ENCODE measurements at regions not wholly inside any gene's neighbourhood (a gene's known extent, or its start where the extent isn't known, plus 50 kb on each side); places are given as distances from the start of the nearest gene placed in this dataset.

GRCh38 chr3:132248490-132248889 lies 68.7 kb upstream of the ACP3 start:
- Histone ChIP-seq H3K79me2 (ENCODE audit: control insufficient read depth, insufficient read depth, low read length) (no peaks in the 10 kb centered on the region), H2BK5ac (ENCODE audit: low read length) (no peak overlapping the region), H4K8ac (ENCODE audit: low read depth, low read length) (no peak overlapping the region), H3K27ac (ENCODE audit: low read depth, low read length) (no peak overlapping the region), H3K4me2 (ENCODE audit: low read length) (no peak overlapping the region), H3K56ac (ENCODE audit: low read length) (no peak overlapping the region), H3K4me1 (ENCODE audit: control insufficient read depth, low read depth, low read length) (no peaks in the 10 kb centered on the region), H3K18ac (ENCODE audit: low read length) (no peak overlapping the region), H2AK5ac (ENCODE audit: low read length) (no peak overlapping the region), H3K27me3 (ENCODE audit: insufficient read depth, low read length, poor library complexity) (no peaks in the 10 kb centered on the region), H3K36me3 (ENCODE audit: control insufficient read depth, insufficient read depth, low read length) (no peaks in the 10 kb centered on the region), H3K4me3 (ENCODE audit: low read length) (no peak overlapping the region), H3K79me1 (ENCODE audit: low read length) (no peaks in the 10 kb centered on the region), H2BK120ac (ENCODE audit: low read depth, low read length) (no peak overlapping the region), H3K4ac (ENCODE audit: low read depth, low read length) (no peak overlapping the region), H4K5ac (ENCODE audit: low read length) (no peak overlapping the region), H3K23ac (ENCODE audit: low read length) (no peak overlapping the region), H2BK15ac (replicated peaks; ENCODE audit: low read depth) (no peak overlapping the region), H3K9ac (ENCODE audit: low read length) (no peak overlapping the region)
- WGBS (ENCODE audit: extremely low coverage, insufficient coverage, low lambda C conversion rate), result no CpG with 5 or more reads among the region's 1 CpG
- no peak for DNase-seq

- WGBS (ENCODE audit: extremely low coverage, insufficient coverage, low lambda C conversion rate), result no CpG with 5 or more reads among the region's 4 CpGs
- no peak overlapping the region for H4K8ac ChIP-seq (ENCODE audit: low read depth, low read length)
- H3K27ac ChIP-seq (ENCODE audit: low read depth, low read length), result no peak overlapping the region
- no peak overlapping the region for H3K18ac ChIP-seq (ENCODE audit: low read length)
- no peak overlapping the region for H3K56ac ChIP-seq (ENCODE audit: low read length)
- H3K4ac ChIP-seq (ENCODE audit: low read depth, low read length), result no peak overlapping the region
- no peaks in the 10 kb centered on the region for H3K79me2 ChIP-seq (ENCODE audit: control insufficient read depth, insufficient read depth, low read length)
- no peak overlapping the region for H2BK5ac ChIP-seq (ENCODE audit: low read length)
- no peak overlapping the region for H2BK120ac ChIP-seq (ENCODE audit: low read depth, low read length)
- H3K9ac ChIP-seq (ENCODE audit: low read length), result no peak overlapping the region
- H3K36me3 ChIP-seq (ENCODE audit: control insufficient read depth, insufficient read depth, low read length), result no peaks in the 10 kb centered on the region
- H3K4me3 ChIP-seq (ENCODE audit: low read length), result no peak overlapping the region
- peak; percentile 74 for DNase-seq
- H3K79me1 ChIP-seq (ENCODE audit: low read length), result no peaks in the 10 kb centered on the region
- no peak overlapping the region for H3K23ac ChIP-seq (ENCODE audit: low read length)
- no peak overlapping the region for H2AK5ac ChIP-seq (ENCODE audit: low read length)
- H3K4me1 ChIP-seq (ENCODE audit: control insufficient read depth, low read depth, low read length), result peaks cover 3% of the 10 kb centered on the region
- no peak overlapping the region for H3K4me2 ChIP-seq (ENCODE audit: low read length)
- H3K27me3 ChIP-seq (ENCODE audit: insufficient read depth, low read length, poor library complexity), result no peaks in the 10 kb centered on the region
- no peak overlapping the region for H2BK15ac ChIP-seq (replicated peaks; ENCODE audit: low read depth)
- no peak overlapping the region for H4K5ac ChIP-seq (ENCODE audit: low read length)
These were observed 63.8 kb upstream of the ACP3 start for GRCh38 chr3:132253262-132253878.

GRCh38 chr3:132254076-132254755 lies 63.0 kb upstream of the ACP3 start:
- no CpG with 5 or more reads among the region's 4 CpGs for WGBS (ENCODE audit: extremely low coverage, insufficient coverage, low lambda C conversion rate)
- Histone ChIP-seq H4K8ac (ENCODE audit: low read depth, low read length) (no peak overlapping the region), H3K4me2 (ENCODE audit: low read length) (no peak overlapping the region), H3K23ac (ENCODE audit: low read length) (no peak overlapping the region), H3K27ac (ENCODE audit: low read depth, low read length) (no peak overlapping the region), H2BK120ac (ENCODE audit: low read depth, low read length) (no peak overlapping the region), H2BK15ac (replicated peaks; ENCODE audit: low read depth) (no peak overlapping the region), H3K79me1 (ENCODE audit: low read length) (no peaks in the 10 kb centered on the region), H2AK5ac (ENCODE audit: low read length) (no peak overlapping the region), H3K9ac (ENCODE audit: low read length) (no peak overlapping the region), H3K27me3 (ENCODE audit: insufficient read depth, low read length, poor library complexity) (no peaks in the 10 kb centered on the region), H3K56ac (ENCODE audit: low read length) (no peak overlapping the region), H2BK5ac (ENCODE audit: low read length) (no peak overlapping the region), H3K18ac (ENCODE audit: low read length) (no peak overlapping the region), H3K36me3 (ENCODE audit: control insufficient read depth, insufficient read depth, low read length) (no peaks in the 10 kb centered on the region), H3K4me1 (ENCODE audit: control insufficient read depth, low read depth, low read length) (peaks cover 3% of the 10 kb centered on the region), H3K79me2 (ENCODE audit: control insufficient read depth, insufficient read depth, low read length) (no peaks in the 10 kb centered on the region), H3K4me3 (ENCODE audit: low read length) (no peak overlapping the region), H3K4ac (ENCODE audit: low read depth, low read length) (no peak overlapping the region), H4K5ac (ENCODE audit: low read length) (no peak overlapping the region)
- DNase-seq, result no peak

GRCh38 chr3:132255041-132255745 lies 62.0 kb upstream of the ACP3 start:
- no peak overlapping the region for H2BK5ac ChIP-seq (ENCODE audit: low read length)
- no peaks in the 10 kb centered on the region for H3K36me3 ChIP-seq (ENCODE audit: control insufficient read depth, insufficient read depth, low read length)
- H3K56ac ChIP-seq (ENCODE audit: low read length), result no peak overlapping the region
- H2BK15ac ChIP-seq (replicated peaks; ENCODE audit: low read depth), result no peak overlapping the region
- no peak overlapping the region for H3K4ac ChIP-seq (ENCODE audit: low read depth, low read length)
- no peak overlapping the region for H3K23ac ChIP-seq (ENCODE audit: low read length)
- H3K18ac ChIP-seq (ENCODE audit: low read length), result no peak overlapping the region
- H3K4me1 ChIP-seq (ENCODE audit: control insufficient read depth, low read depth, low read length), result peaks cover 3% of the 10 kb centered on the region
- no peak overlapping the region for H2AK5ac ChIP-seq (ENCODE audit: low read length)
- no CpG with 5 or more reads among the region's 5 CpGs for WGBS (ENCODE audit: extremely low coverage, insufficient coverage, low lambda C conversion rate)
- no peaks in the 10 kb centered on the region for H3K79me1 ChIP-seq (ENCODE audit: low read length)
- no peak overlapping the region for H2BK120ac ChIP-seq (ENCODE audit: low read depth, low read length)
- H4K5ac ChIP-seq (ENCODE audit: low read length), result no peak overlapping the region
- no peak overlapping the region for H3K4me2 ChIP-seq (ENCODE audit: low read length)
- DNase-seq, result peak; percentile 27
- H3K27ac ChIP-seq (ENCODE audit: low read depth, low read length), result no peak overlapping the region
- no peak overlapping the region for H4K8ac ChIP-seq (ENCODE audit: low read depth, low read length)
- no peaks in the 10 kb centered on the region for H3K27me3 ChIP-seq (ENCODE audit: insufficient read depth, low read length, poor library complexity)
- H3K79me2 ChIP-seq (ENCODE audit: control insufficient read depth, insufficient read depth, low read length), result no peaks in the 10 kb centered on the region
- H3K4me3 ChIP-seq (ENCODE audit: low read length), result no peak overlapping the region
- no peak overlapping the region for H3K9ac ChIP-seq (ENCODE audit: low read length)

GRCh38 chr3:132256989-132257388 lies 60.2 kb upstream of the ACP3 start:
- H2AK5ac ChIP-seq (ENCODE audit: low read length), result no peak overlapping the region
- DNase-seq, result peak; percentile 86
- H3K4me3 ChIP-seq (ENCODE audit: low read length), result no peak overlapping the region
- no peak overlapping the region for H3K27ac ChIP-seq (ENCODE audit: low read depth, low read length)
- no peak overlapping the region for H3K4ac ChIP-seq (ENCODE audit: low read depth, low read length)
- H2BK15ac ChIP-seq (replicated peaks; ENCODE audit: low read depth), result no peak overlapping the region
- no peak overlapping the region for H2BK120ac ChIP-seq (ENCODE audit: low read depth, low read length)
- no peak overlapping the region for H2BK5ac ChIP-seq (ENCODE audit: low read length)
- H3K36me3 ChIP-seq (ENCODE audit: control insufficient read depth, insufficient read depth, low read length), result no peaks in the 10 kb centered on the region
- H3K79me2 ChIP-seq (ENCODE audit: control insufficient read depth, insufficient read depth, low read length), result no peaks in the 10 kb centered on the region
- H3K4me1 ChIP-seq (ENCODE audit: control insufficient read depth, low read depth, low read length), result peaks cover 3% of the 10 kb centered on the region
- H3K9ac ChIP-seq (ENCODE audit: low read length), result no peak overlapping the region
- H3K56ac ChIP-seq (ENCODE audit: low read length), result no peak overlapping the region
- no peak overlapping the region for H4K8ac ChIP-seq (ENCODE audit: low read depth, low read length)
- H4K5ac ChIP-seq (ENCODE audit: low read length), result no peak overlapping the region
- H3K23ac ChIP-seq (ENCODE audit: low read length), result no peak overlapping the region
- H3K27me3 ChIP-seq (ENCODE audit: insufficient read depth, low read length, poor library complexity), result no peaks in the 10 kb centered on the region
- no peak overlapping the region for H3K4me2 ChIP-seq (ENCODE audit: low read length)
- H3K18ac ChIP-seq (ENCODE audit: low read length), result no peak overlapping the region
- H3K79me1 ChIP-seq (ENCODE audit: low read length), result no peaks in the 10 kb centered on the region

Data from mesendoderm (in vitro differentiated cells).